K562 (cell line): ENCODE measurements at regions not wholly inside any gene's neighbourhood (a gene's known extent, or its start where the extent isn't known, plus 50 kb on each side); places are given as distances from the start of the nearest gene placed in this dataset.

ENCODE experiments used
- ATAC-seq: fragments of 200-7000 bp; cut with Tn5 transposase; 3 replicates; pipeline ENCODE4 v1.9.1; 2020; ENCODE audit warnings: moderate library complexity
- BruUV-seq: library from RNA; stranded (reverse); fragments of 400-500 nt; replicated peaks from 2 replicates; lab custom pipeline; 2021; lab: Mats Ljungman, UMichigan
- CTCF ChIA-PET: fragments of 300-600 bp; formaldehyde crosslinking; extraction: SDS; loops from one replicate; lab custom pipeline; 2021; ENCODE audit warnings: low intra/inter-chr PET ratio; lab: Yijun Ruan, JAX
- POLR2A ChIA-PET: fragments of 300-600, 350-650 bp; sonication (Branson Sonifier 250); formaldehyde crosslinking; extraction: SDS; loops from one replicate; lab custom pipeline; 2021; ENCODE audit warnings: antibody characterized with exemption, inconsistent platforms; lab: Yijun Ruan, JAX
- DNase-seq, 4 experiments: peaks; one replicate each; pipeline versions ENCODE4 v3.0.0 to v3.0.0-alpha.2; 2011 to 2018; ENCODE audit warnings: low spot score in 3 of 4, mixed read lengths in 3 of 4; ENCODE audit errors: extremely low read depth in 1 of 4
- FAIRE-seq: peaks from 2 replicates; lab custom pipeline; 2011; peaks lifted over from hg19 to GRCh38; lab: Jason Lieb, UNC
- H2AFZ ChIP-seq: 2 replicates; pipeline ENCODE4 v1.6.0; 2011; ENCODE audit warnings: low read depth, low read length, control low read depth, inconsistent platforms
- H3K27ac ChIP-seq: fragments of 200-600 bp; 3 replicates; pipeline ENCODE4 v1.8.0; 2011; ENCODE audit warnings: low read depth, mild to moderate bottlenecking, control low read depth, inconsistent platforms, low read length, moderate library complexity, mixed read lengths; ENCODE audit errors: extremely low read depth
- H3K27me3 ChIP-seq, 2 experiments: fragments of 300-600 bp in 1 of 2; 2 replicates in 1 of 2; 3 replicates in 1 of 2; pipeline versions ENCODE4 v1.6.0 to v1.8.0; 2011; ENCODE audit warnings: inconsistent platforms in 2 of 2, low read length in 2 of 2, mild to moderate bottlenecking in 1 of 2, mixed read lengths in 1 of 2, moderate library complexity in 1 of 2; ENCODE audit not compliant: control insufficient read depth in 2 of 2, insufficient read depth in 2 of 2
- H3K36me3 ChIP-seq: fragments of 300-600 bp; 3 replicates; pipeline ENCODE4 v1.8.0; 2011; ENCODE audit warnings: mild to moderate bottlenecking, low read length, inconsistent platforms; ENCODE audit not compliant: control insufficient read depth, insufficient read depth
- H3K4me1 ChIP-seq, 2 experiments: fragments of 200-600 bp in 1 of 2; replicated peaks in 1 of 2; 2 replicates in 1 of 2; 3 replicates in 1 of 2; pipeline versions ENCODE4 v1.5.1 to v1.8.0; 2011; ENCODE audit warnings: inconsistent platforms in 2 of 2, low read length in 2 of 2, mild to moderate bottlenecking in 1 of 2, mixed read lengths in 1 of 2, moderate library complexity in 1 of 2; ENCODE audit not compliant: control insufficient read depth in 2 of 2, insufficient read depth in 2 of 2
- H3K4me2 ChIP-seq: 2 replicates; pipeline ENCODE4 v1.6.1; 2011; ENCODE audit warnings: low read length, control low read depth, inconsistent platforms, mixed read lengths; ENCODE audit not compliant: insufficient read depth
- H3K4me3 ChIP-seq: fragments of 200-600 bp; sonication (generic), shearing (Covaris generic); 2 replicates; pipeline ENCODE4 v1.5.1; 2016; ENCODE audit warnings: control low read depth, inconsistent platforms
- H3K79me2 ChIP-seq: fragments of 200-600 bp; 3 replicates; pipeline ENCODE4 v1.8.0; 2011; ENCODE audit warnings: low read length, inconsistent platforms; ENCODE audit not compliant: control insufficient read depth, insufficient read depth
- H3K9ac ChIP-seq, 2 experiments: 2 replicates each; pipeline versions ENCODE4 v1.6.0 to v1.6.1; 2011; ENCODE audit warnings: low read depth in 2 of 2, low read length in 2 of 2, control low read depth in 1 of 2, inconsistent platforms in 1 of 2, mild to moderate bottlenecking in 1 of 2, mixed read lengths in 1 of 2; ENCODE audit not compliant: insufficient read depth in 1 of 2
- H3K9me1 ChIP-seq: one replicate; pipeline ENCODE4 v1.6.0; 2011; ENCODE audit warnings: inconsistent platforms, mild to moderate bottlenecking, low read length, moderate library complexity; ENCODE audit not compliant: control insufficient read depth, insufficient read depth
- H3K9me3 ChIP-seq: replicated peaks from 2 replicates; pipeline ENCODE4 v1.5.1; 2011; ENCODE audit warnings: low read depth, low read length, inconsistent platforms; ENCODE audit not compliant: control insufficient read depth, insufficient read depth
- H4K20me1 ChIP-seq: replicated peaks from 2 replicates; pipeline ENCODE4 v1.6.1; 2011; ENCODE audit warnings: low read length, inconsistent platforms, mixed read lengths; ENCODE audit not compliant: control insufficient read depth, insufficient read depth
- CREM ChIP-seq: IDR thresholded peaks from 2 replicates; pipeline ENCODE4 v1.6.1; 2014; ENCODE audit warnings: antibody characterized with exemption, low read depth
- DACH1 ChIP-seq: fragments of 450-650 bp; IDR thresholded peaks from 2 replicates; pipeline ENCODE4 v1.6.1; 2018; ENCODE audit not compliant: partially characterized antibody
- E2F3 ChIP-seq: fragments of 250-450 bp; sonication (Bioruptor Pico); IDR thresholded peaks from 2 replicates; pipeline ENCODE4 v1.4.0; 2020; ENCODE audit warnings: mild to moderate bottlenecking
- HNRNPUL1 ChIP-seq: fragments of 200-400 bp; formaldehyde crosslinking; IDR thresholded peaks from 2 replicates; pipeline ENCODE4 v1.6.1; 2017; ENCODE audit warnings: low read length
- NFE2 ChIP-seq: IDR thresholded peaks from 2 replicates; pipeline ENCODE4 v1.6.1; 2014; ENCODE audit warnings: antibody characterized with exemption, low read depth
- POU5F1 ChIP-seq: fragments of 150-350 bp; IDR thresholded peaks from 2 replicates; pipeline ENCODE4 v1.6.1; 2014; ENCODE audit warnings: borderline replicate concordance, low read length, low read depth, mild to moderate bottlenecking; ENCODE audit not compliant: partially characterized antibody
- PTRF ChIP-seq: fragments of 450-650 bp; IDR thresholded peaks from 2 replicates; pipeline ENCODE4 v1.6.1; 2016; ENCODE audit warnings: mild to moderate bottlenecking, missing genetic modification characterization, missing compliant biosample characterization
- TFAM ChIP-seq: fragments of 250-450 bp; sonication (Bioruptor Pico); conservative IDR thresholded peaks from 2 replicates; pipeline ENCODE4 v1.5.0; 2021; ENCODE audit warnings: mild to moderate bottlenecking, moderate library complexity
- ZBED1 ChIP-seq: IDR thresholded peaks from 2 replicates; pipeline ENCODE4 v1.6.1; 2014
- WGBS: fragments of 100-300 bp; shearing (Covaris generic); methylation state at CpG from one replicate; pipeline ENCODE4 v1.1.6; 2016; ENCODE audit warnings: low coverage, mixed read lengths; ENCODE audit not compliant: insufficient coverage; ENCODE audit errors: missing lambda C conversion rate; 5-methylcytosine and 5-hydroxymethylcytosine counted together
- in situ Hi-C: fragments of 300-500 bp; cut with MboI; formaldehyde crosslinking; loops from 4 replicates; pipeline ENCODE4 v1.15.0; 2018; ENCODE audit warnings: inconsistent platforms, mixed read lengths
- intact Hi-C: fragments of 100-400 bp; cut with micrococcal nuclease; formaldehyde crosslinking; loops from 2 replicates; pipeline ENCODE4 v1.14.2; 2022
- TF ChIP-seq, protein P1 (sequence below): sonication (generic); formaldehyde crosslinking; IDR thresholded peaks from 2 replicates; pipeline ENCODE4 v1.9.0; 2022; ENCODE audit warnings: mild to moderate bottlenecking, missing genetic modification reagents
- TF ChIP-seq, protein P2 (sequence below), 2 experiments: fragments of 450-650 bp; conservative IDR thresholded peaks; 2 replicates each; pipeline ENCODE4 v1.6.1; 2017; ENCODE audit warnings: mild to moderate bottlenecking in 2 of 2, moderate library complexity in 2 of 2
- TF ChIP-seq, protein P3 (sequence below): fragments of 250-450 bp; sonication (Bioruptor Pico); IDR thresholded peaks from 2 replicates; pipeline ENCODE4 v1.5.0; 2021; ENCODE audit warnings: mild to moderate bottlenecking, borderline replicate concordance

DNA sequence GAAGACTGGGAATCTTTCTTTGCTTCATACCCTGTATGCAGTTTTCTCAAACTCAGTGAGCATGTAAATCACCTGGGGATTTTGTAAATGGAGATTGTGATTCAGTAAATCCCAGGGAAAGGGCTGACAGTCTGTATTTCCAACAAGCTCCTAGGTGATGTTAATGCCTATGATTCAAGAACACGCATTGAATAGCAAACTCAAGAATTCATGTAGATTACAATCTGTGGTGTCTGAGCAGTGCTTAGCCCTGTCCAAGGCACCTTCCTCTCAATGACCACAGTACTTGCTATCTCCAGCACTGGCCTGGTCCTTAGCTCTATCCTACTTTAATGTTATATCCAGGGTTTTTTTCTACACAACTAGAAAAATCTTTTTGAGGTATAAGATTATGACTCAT is 721.4 kb upstream of the MEF2C start:
- ATAC-seq (no peak), DNase-seq (no peak), FAIRE-seq (no peak)
- H3K4me3 ChIP-seq: no peak overlapping the region
- no peaks in the 10 kb centered on the region for H3K9me3 ChIP-seq
- H3K9ac ChIP-seq: no peak overlapping the region
- no peaks in the 10 kb centered on the region for H3K9me1 ChIP-seq
- ChIA-PET CTCF (no interaction called here), POLR2A (interaction anchor here (0.7 kb wide), 1 partner anchor 10 kb away, joined by 3 read pairs; no protein-coding TSS in a partner anchor)
- H3K27me3 ChIP-seq: no peaks in the 10 kb centered on the region
- H2AFZ ChIP-seq: no peak overlapping the region
- TF ChIP-seq E2F3 (CRISPR knock-in tag): no peak
- TF ChIP-seq NFE2: no peak
- no peak for TF ChIP-seq PTRF
- no peak for TF ChIP-seq DACH1
- TF ChIP-seq, protein P1, sequence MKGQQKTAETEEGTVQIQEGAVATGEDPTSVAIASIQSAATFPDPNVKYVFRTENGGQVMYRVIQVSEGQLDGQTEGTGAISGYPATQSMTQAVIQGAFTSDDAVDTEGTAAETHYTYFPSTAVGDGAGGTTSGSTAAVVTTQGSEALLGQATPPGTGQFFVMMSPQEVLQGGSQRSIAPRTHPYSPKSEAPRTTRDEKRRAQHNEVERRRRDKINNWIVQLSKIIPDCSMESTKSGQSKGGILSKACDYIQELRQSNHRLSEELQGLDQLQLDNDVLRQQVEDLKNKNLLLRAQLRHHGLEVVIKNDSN (CRISPR knock-in tag): no peak
- no peak for TF ChIP-seq CREM
- TF ChIP-seq, protein P2, sequence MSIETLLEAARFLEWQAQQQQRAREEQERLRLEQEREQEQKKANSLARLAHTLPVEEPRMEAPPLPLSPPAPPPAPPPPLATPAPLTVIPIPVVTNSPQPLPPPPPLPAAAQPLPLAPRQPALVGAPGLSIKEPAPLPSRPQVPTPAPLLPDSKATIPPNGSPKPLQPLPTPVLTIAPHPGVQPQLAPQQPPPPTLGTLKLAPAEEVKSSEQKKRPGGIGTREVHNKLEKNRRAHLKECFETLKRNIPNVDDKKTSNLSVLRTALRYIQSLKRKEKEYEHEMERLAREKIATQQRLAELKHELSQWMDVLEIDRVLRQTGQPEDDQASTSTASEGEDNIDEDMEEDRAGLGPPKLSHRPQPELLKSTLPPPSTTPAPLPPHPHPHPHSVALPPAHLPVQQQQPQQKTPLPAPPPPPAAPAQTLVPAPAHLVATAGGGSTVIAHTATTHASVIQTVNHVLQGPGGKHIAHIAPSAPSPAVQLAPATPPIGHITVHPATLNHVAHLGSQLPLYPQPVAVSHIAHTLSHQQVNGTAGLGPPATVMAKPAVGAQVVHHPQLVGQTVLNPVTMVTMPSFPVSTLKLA (conservative IDR thresholded peaks at IDR 0.05): no peak
- TF ChIP-seq ZBED1: no peak
- TF ChIP-seq, protein P3, sequence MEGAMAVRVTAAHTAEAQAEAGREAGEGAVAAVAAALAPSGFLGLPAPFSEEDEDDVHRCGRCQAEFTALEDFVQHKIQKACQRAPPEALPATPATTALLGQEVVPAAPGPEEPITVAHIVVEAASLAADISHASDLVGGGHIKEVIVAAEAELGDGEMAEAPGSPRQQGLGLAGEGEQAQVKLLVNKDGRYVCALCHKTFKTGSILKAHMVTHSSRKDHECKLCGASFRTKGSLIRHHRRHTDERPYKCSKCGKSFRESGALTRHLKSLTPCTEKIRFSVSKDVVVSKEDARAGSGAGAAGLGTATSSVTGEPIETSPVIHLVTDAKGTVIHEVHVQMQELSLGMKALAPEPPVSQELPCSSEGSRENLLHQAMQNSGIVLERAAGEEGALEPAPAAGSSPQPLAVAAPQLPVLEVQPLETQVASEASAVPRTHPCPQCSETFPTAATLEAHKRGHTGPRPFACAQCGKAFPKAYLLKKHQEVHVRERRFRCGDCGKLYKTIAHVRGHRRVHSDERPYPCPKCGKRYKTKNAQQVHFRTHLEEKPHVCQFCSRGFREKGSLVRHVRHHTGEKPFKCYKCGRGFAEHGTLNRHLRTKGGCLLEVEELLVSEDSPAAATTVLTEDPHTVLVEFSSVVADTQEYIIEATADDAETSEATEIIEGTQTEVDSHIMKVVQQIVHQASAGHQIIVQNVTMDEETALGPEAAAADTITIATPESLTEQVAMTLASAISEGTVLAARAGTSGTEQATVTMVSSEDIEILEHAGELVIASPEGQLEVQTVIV (CRISPR knock-in tag): no peak
- TF ChIP-seq HNRNPUL1: no peak
- no peak for TF ChIP-seq TFAM (CRISPR knock-in tag)
- TF ChIP-seq POU5F1: no peak
- no peaks in the 10 kb centered on the region for H3K36me3 ChIP-seq
- 13% methylated on average over 1 of the region's 1 CpG for WGBS
- no peaks in the 10 kb centered on the region for H4K20me1 ChIP-seq
- intact Hi-C loops: no loop called here
- no peaks in the 10 kb centered on the region for H3K4me1 ChIP-seq
- no peaks in the 10 kb centered on the region for H3K79me2 ChIP-seq
- no TSS peak for BruUV-seq
- in situ Hi-C loops: no loop called here
- H3K27ac ChIP-seq: no peak overlapping the region
- no peak overlapping the region for H3K4me2 ChIP-seq
